Right kidney (tissue), 1 donor: ENCODE measurements at regions not wholly inside any gene's neighbourhood (a gene's known extent, or its start where the extent isn't known, plus 50 kb on each side); places are given as distances from the start of the nearest gene placed in this dataset.
"Not testable (repeated sequence)": the region's sequence is repeated elsewhere in the genome, so short reads cannot be mapped to it uniquely, and the experiment has no call there.

Source experiments
- DNase-seq: peaks from one replicate; pipeline ENCODE4 v3.0.0-alpha.2; 2016

GRCh38 chr2:22143840-22144239, 1020.1 kb downstream of the TDRD15 start:
- DNase-seq = no peak

DNA sequence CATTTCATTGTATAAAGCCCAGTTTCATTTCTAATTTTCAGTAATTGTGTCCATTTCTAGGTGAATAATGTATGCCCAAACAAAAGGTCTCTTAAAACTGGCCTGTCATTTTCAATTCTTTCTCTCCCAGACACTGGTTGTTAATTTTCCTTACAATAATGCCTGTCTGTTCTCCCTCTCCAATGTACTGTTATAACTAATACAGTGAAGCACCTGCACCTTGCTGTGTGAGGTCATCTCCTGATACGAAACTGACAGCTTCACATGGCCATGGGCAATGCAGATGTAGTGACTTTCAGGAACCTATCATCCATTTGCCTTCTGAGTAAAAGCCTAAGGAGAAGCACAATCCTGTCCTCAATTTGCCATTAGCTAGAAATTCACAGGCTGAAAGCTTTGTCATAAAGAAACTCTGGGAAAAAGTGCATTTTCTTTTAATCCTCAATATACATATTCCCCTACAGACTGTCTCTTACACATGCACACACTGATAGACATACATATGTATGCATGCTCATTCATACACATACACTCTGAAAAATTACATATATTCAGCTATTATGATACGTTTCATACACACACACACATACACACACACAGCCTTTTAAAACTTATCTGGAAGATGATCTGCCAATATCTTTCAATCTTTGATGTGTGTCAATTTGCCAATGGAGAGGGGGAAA, 1030.3 kb downstream of the TDRD15 start:
- no peak for DNase-seq

GRCh38 chr2:22156661-22157060, 1032.9 kb downstream of the TDRD15 start:
- DNase-seq = not testable (repeated sequence)

- DNase-seq = no peak
These were observed 1043.5 kb downstream of the TDRD15 start for GRCh38 chr2:22167256-22167655.

DNA sequence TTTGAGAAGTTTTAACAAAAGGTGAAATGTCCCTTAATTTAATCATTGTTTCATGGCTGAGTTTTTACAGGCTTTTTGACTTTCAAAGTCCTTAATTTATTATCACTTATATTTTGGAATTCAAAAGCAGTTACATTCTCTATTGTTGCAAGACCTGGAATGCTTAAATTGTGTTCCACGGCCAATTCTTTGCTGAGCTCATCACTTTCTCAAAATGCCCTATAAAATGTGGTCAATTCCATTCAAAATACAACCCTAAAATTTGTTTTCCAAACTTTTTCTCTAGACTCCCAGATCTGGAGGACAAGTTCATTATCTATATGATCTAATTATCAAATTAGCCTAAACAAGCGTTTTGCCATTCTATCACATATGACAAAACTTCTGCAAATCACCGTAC, 1051.2 kb downstream of the TDRD15 start:
- DNase-seq = no peak

DNA sequence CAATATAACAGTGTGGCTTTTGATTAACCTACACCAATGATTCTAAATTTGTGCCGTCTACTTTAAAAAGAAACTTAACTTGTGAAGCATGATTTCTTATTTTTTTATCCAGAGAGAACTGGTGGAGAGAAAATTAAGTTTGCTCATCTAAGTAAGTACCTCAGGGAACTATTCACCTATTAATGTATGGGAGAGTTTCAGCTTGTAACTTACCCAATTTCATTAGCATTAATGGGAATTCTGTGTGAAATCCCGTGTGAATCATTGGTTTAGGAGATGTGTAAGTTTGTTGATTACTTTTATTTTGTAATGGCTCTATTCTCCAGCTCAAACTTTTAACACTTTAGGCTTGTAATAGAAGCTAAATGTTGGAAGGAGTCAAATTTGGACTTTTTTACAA, 1061.5 kb downstream of the TDRD15 start:
- DNase-seq = no peak

GRCh38 chr2:22186261-22186828, 1062.6 kb downstream of the TDRD15 start:
- not testable (repeated sequence) for DNase-seq

DNA sequence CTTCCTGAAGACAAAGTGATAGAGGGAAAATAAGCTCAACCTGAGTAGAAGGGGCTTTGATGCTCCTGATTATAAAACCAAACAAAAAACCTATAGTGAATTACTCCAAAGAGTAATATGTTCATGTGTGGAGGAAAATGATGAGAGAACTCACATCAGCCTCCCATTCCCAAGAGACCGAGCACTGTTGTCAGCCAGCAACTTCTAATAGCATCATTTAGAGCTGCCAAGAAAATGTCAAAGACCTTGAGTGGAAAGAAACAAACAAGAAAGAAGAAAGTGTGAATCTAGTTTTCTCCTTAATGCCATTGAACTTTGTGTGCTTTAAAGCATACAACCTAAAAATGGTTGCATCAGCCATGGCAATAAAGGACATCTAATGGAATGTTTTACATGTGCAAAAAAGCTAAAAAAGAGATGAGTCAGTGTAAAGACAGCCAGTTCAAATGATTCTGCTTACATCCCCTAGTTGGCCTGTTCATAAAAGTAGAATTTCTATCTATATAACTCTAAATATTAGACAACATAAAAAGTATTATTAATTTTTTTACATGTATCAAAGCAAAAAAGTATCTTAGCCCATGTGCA, 1066.2 kb downstream of the TDRD15 start:
- DNase-seq = no peak

DNA sequence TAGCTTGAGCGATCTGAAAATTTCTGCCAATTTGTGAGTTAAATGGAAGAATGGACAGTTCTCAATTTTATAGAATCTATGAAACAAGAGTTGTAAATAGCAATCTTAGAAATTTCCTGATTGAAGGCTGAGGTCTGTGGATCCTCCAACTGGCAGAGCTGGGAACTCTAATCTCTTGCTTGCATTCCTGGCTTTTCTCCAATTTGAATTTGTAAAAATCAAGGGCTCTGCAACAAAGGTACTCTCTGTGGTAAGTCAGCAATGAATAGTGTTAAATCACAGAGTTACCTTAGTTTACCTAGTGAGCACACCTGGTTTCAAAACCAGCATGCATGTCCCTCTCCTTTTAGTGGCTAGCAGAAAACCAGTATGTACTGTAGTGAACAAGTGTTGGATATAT, 1070.5 kb downstream of the TDRD15 start:
- no peak for DNase-seq

DNA sequence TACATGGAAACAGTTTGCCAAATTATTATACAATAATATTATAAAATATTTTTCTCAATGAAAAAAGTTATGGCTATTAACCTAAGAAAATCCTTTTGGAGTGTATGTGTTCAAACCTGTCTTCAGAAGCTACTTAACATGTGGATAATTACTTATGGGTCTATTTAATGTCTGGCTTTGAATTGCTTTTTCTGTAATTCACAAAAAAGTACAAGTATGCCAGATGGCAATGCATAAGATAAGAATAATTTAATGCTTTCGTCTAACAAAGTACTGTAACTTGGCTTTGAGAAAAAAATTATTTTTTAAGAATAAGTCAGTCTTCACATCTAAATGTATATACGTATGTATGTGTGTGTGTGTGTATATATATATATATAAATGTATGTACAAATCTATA, 1073.0 kb downstream of the TDRD15 start:
- no peak for DNase-seq

DNA sequence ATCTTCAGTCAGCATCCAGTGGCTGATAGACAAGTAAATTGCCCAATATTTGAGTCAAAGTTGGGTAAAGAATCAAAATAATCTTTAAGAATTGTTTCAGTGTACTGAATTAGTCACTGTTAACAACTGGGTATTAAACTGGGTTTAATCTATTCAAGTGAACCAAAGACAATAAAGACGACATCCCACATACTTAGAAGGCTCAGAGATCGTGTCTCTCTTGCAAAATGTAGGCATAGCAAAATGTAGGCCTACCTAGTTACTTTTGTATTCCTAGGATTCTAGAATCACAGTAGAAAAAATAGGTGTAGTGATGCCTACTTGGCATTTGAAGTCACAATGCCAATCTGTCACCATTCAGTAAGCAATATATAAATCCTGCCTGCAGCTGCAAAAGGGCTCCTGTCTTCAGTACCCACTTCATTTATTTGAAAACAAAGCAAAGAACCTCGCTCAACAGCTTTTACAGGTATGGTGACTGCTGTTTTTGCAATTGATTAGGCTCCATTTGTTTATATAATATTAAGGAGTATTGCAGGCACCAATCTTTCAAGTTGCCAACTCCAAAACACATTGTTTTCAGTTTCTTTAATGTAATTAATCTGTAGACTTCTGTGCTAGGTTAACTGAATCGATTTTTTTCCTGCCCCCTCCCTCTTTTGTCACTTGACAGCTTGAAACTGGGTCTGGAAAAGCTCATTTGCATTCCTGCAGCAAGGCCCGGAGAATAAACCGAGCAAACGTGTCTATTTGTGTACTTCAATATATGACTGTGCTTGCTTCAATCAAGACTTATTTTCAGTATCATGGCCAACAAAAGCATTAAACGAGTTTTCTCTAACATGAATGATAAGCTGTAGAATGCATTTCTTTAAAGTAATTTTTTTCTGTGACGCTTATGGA, 1074.9 kb downstream of the TDRD15 start:
- DNase-seq = no peak

GRCh38 chr2:22199994-22200393, 1076.2 kb downstream of the TDRD15 start:
- DNase-seq = no peak

GRCh38 chr2:22209545-22209944, 1085.8 kb downstream of the TDRD15 start:
- no peak for DNase-seq

DNA sequence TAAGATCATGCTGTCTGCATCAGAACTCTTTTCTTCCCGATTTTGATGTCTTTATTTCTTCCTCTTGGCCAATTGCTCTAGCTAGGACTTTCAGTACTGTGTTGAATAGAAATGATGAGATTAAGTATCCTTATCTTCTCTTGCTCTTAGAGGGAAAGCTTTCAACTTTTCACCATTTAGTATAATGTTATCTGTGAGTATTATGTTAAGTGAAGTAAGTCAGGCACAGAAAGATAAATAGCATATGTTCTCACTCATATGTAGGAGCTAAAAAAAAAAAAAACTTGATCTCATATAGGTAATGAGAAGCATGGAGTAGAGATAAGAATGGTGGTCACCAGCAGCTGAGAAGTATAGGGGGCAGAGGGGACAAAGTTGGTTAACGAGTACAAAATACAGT, 1089.5 kb downstream of the TDRD15 start:
- DNase-seq = no peak

GRCh38 chr2:22215517-22215916, 1091.7 kb downstream of the TDRD15 start:
- DNase-seq = no peak

GRCh38 chr2:22217881-22218280, 1094.1 kb downstream of the TDRD15 start:
- DNase-seq = no peak

GRCh38 chr2:22221006-22221405, 1097.2 kb downstream of the TDRD15 start:
- DNase-seq = no peak

GRCh38 chr2:22238967-22239366, 1115.2 kb downstream of the TDRD15 start:
- DNase-seq = no peak

DNA sequence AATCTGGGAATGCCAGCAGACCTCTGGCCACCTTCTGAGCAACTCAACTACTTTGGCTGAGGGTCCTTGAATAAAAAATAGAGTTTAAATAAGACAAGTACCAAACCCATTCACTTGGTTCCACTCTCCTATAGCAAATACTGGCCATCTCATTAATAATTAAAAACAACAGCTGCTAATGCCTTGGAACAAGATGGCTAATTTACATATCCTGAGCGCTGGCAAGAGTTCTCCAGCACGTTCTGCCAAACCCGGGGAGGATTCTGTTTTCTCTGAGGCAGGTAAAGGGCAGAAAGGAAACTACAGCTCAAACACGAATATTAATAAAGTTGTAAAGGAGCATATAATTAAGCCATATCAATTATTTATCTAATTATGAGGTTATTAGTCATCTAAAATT, 1123.7 kb downstream of the TDRD15 start:
- DNase-seq = no peak

GRCh38 chr2:22248851-22249250, 1125.1 kb downstream of the TDRD15 start:
- DNase-seq = no peak

DNA sequence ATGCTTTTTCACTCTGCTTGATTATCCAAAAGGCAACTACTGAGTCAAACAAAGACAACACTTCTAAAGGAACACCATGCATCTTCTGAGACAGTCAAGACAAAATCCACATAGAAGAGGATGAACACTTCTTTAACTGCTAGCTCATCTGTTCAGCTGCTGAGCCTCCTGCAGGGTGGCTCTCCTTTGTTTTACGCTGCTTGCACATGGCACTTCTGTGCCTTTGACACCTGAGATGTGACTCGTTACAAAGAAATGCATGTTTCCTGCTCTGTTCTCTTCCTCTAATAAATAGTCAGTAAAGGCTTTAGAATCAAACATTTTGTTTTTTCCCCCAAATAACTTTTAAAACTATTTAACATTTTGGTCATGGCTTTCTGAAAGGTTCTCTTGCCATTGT, 1129.4 kb downstream of the TDRD15 start:
- DNase-seq = no peak

GRCh38 chr2:22261165-22261564, 1123.8 kb upstream of the KLHL29 start:
- DNase-seq = no peak

DNA sequence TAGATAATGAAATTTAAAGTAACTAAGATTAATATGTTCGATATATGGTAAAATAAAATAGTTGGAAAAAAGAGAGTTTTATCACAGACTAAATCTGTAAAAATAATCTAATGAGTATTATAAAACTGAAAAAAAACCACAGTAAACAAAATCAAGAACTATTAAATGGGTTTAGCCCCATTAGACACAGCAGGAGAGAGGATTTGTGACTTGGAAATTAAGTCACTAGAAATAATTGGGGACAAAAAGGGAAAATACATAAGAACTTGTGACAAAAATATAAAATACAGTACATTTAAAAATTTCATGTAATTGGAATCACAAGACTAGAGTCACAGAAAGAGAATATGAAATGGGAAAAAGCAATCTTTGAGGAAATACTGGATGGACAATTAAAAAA, 1114.6 kb upstream of the KLHL29 start:
- no peak for DNase-seq
